IPS-18c (cell line): ENCODE measurements at regions not wholly inside any gene's neighbourhood (a gene's known extent, or its start where the extent isn't known, plus 50 kb on each side); places are given as distances from the start of the nearest gene placed in this dataset.
"Not testable (repeated sequence)": the region's sequence is repeated elsewhere in the genome, so short reads cannot be mapped to it uniquely, and the experiment has no call there.

Experiments used
- H3K4me3 ChIP-seq: 2 replicates; pipeline ENCODE4 v1.7.0; 2013; ENCODE audit warnings: low read depth, mild to moderate bottlenecking, low read length, moderate library complexity; ENCODE audit not compliant: insufficient read depth
- H3K9me3 ChIP-seq: one replicate; pipeline ENCODE4 v1.6.1; 2013; ENCODE audit warnings: mild to moderate bottlenecking, low read length, moderate library complexity; ENCODE audit not compliant: control insufficient read depth, insufficient read depth

GRCh38 chr17:53560953-53561352, 261.8 kb upstream of the KIF2B start:
- Histone ChIP-seq H3K9me3 (no peaks in the 10 kb centered on the region), H3K4me3 (no peak overlapping the region)

DNA sequence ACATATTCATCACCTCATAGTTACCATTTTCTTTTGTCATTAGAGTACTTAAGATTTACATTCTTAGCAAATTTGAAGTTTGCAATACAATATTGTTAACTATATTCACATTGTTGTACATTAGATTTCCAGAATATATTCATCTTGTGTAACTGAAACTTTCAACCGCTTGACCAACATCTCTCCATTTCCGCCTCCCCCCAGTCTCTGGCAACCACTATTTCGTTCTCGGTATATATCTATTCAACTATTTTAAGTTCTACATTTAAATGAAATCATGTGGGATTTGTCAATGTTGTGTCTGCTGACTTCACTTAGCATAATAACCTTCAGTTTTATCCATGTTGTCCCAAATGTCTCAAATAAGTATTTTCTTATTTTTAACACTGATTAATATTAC, 274.5 kb upstream of the KIF2B start:
- Histone ChIP-seq H3K4me3 (no peak overlapping the region), H3K9me3 (no peaks in the 10 kb centered on the region)

GRCh38 chr17:53543472-53543871, 279.3 kb upstream of the KIF2B start:
- Histone ChIP-seq H3K9me3 (no peaks in the 10 kb centered on the region), H3K4me3 (no peak overlapping the region)

DNA sequence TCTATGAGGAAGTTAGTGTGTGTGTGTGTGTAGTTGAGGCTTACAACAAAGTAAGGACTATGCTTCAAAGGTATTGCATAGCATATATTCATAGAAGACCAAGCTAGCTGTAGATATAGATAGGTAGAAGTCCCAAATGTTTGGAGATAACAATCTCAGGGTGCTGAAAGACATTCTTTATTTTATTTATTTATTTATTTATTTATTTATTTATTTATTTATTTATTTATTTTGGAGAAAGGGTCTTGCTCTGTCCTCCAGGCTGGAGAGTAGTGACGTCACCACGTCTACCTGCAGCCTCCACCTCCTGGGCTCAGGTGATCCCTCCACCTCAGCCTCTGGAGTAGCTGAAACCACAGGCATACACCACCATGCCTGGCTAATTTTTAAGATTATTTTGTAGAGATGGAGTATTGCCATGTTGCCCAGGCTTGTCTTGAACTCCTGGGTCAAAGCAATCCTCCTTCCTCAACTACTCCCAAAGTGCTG, 284.6 kb upstream of the KIF2B start:
- no peak overlapping the region for H3K4me3 ChIP-seq
- no peaks in the 10 kb centered on the region for H3K9me3 ChIP-seq

DNA sequence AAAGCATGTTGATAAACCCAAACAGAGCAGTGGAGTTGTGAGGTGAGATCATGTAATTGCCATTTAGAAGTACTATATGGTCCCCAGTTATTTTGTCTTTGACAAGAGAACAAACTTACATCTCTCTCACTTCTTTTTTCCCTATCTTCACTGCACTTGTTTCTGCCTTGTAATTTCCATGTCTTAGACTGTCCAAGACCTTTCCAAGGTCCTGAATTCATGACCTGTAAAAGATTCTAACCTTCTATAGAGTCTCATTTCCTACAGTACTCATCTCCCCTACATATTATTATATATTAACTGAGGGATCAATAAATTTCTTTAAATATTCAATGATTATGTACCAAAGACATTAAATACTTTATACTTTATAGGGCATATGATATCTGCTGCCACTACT, 295.3 kb upstream of the KIF2B start:
- no peaks in the 10 kb centered on the region for H3K9me3 ChIP-seq
- H3K4me3 ChIP-seq, result no peak overlapping the region

DNA sequence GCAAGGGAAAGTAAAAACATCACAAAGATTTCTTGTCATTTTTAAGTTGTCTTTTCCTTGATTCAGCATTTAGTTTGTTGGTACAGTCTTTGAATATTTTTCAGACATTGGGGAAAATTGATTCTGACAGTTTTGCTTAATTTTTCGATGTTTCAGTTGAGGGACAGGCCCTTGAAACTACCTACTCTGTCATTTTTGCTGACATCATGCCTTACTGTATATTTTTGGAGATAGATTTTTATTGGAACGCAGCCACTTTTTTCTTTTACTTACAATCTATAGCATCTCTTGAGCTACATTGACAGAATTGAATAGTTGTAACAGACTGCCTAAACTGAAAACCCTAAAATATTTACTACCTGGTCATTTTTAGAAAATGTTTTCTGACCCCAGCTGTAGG, 297.1 kb upstream of the KIF2B start:
- no peak overlapping the region for H3K4me3 ChIP-seq
- H3K9me3 ChIP-seq, result no peaks in the 10 kb centered on the region

- no peak overlapping the region for H3K4me3 ChIP-seq
- H3K9me3 ChIP-seq, result no peaks in the 10 kb centered on the region
Measured at GRCh38 chr17:53516636-53517035, 306.1 kb upstream of the KIF2B start.

- H3K9me3 ChIP-seq, result no peaks in the 10 kb centered on the region
- no peak overlapping the region for H3K4me3 ChIP-seq
Measured at GRCh38 chr17:53499277-53499676, 323.4 kb upstream of the KIF2B start.

DNA sequence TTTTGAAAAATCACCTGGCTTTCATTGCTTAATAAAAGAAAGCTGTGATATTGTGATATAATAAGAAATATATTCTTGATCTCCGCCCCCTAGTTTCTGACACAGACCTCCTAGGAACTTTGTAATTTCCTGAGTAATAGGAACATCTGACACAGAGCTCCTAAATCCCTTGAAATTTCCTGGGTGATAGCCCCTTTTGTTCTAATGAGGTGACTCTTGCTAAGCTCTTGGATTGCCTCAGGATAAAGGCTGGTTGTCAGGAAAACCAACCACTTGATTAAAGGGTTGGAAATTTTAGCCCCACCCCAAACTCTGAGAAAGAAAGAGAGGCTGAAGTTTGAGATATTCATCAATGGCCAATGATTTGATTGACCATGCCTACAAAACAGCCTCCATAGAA, 326.4 kb upstream of the KIF2B start:
- H3K4me3 ChIP-seq, result no peak overlapping the region
- H3K9me3 ChIP-seq, result no peaks in the 10 kb centered on the region

DNA sequence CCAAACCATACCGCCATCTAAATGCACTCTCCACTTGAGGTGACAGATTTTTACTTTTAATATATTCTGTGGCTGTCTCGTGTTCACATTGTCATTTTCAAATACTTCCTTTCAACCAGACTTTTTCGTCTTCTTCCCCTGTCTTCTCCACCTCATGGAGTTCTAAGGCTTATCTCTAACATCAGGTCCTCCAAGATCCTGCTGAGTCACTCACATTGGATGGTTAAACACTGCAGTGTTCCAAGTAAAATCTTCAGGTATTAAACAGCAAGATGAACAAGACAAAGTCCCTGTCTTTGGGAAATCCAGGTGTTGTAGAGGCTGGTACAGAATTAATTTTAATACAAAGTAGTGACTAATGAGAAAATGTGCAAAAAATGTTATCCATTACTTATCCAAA, 330.2 kb upstream of the KIF2B start:
- H3K4me3 ChIP-seq, result no peak overlapping the region
- H3K9me3 ChIP-seq, result no peaks in the 10 kb centered on the region

GRCh38 chr17:53490447-53490968, 332.2 kb upstream of the KIF2B start:
- H3K9me3 ChIP-seq, result no peaks in the 10 kb centered on the region

GRCh38 chr17:53483704-53484103, 339.0 kb upstream of the KIF2B start:
- Histone ChIP-seq H3K4me3 (no peak overlapping the region), H3K9me3 (no peaks in the 10 kb centered on the region)

More at GRCh38 chr17:53490447-53490968, 332.2 kb upstream of the KIF2B start:
- no peak overlapping the region for H3K4me3 ChIP-seq

GRCh38 chr17:53475002-53475401, 347.7 kb upstream of the KIF2B start:
- H3K4me3 ChIP-seq, result no peak overlapping the region
- H3K9me3 ChIP-seq, result no peaks in the 10 kb centered on the region

DNA sequence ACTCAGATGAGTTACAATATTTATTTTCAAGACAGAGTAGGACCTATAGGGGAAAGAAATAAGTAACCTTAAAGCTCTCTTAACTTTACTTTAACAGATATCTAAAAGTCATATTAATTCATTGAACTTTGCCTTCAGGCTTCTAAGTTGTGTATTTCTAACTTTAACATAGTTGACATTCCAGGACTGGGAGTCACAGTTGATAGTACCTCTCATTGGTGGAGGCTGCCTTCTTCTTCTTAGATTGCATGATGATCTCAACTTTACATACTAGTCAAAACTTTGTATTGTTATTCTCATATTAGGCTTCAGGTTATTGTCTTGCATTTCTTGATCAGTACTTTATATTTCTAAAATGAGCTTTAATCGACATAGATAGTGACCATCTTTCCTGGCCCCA, 350.1 kb upstream of the KIF2B start:
- Histone ChIP-seq H3K9me3 (no peaks in the 10 kb centered on the region), H3K4me3 (no peak overlapping the region)

- Histone ChIP-seq H3K4me3 (no peak overlapping the region), H3K9me3 (no peaks in the 10 kb centered on the region)
Measured at GRCh38 chr17:53471514-53471913, 351.2 kb upstream of the KIF2B start.

DNA sequence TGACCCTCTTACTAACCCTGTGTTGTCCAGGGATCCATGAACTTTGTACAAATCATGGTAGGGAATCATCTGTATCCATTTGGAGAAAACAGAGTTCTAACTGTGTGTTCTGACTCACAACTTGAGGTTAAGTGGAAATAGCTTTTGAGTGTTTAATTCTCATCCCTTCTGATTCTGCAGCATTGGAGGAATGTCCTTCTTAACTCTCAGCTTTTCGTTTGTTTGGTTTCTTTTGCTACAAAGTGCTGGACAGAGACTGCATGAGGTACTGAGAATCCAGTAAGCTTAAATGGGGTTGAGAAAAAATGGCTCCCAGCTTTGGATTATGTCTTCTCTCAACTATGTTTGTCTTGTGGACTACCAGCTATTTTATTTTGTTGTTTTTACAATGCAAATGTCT, 352.1 kb upstream of the KIF2B start:
- H3K9me3 ChIP-seq, result no peaks in the 10 kb centered on the region
- H3K4me3 ChIP-seq, result no peak overlapping the region

GRCh38 chr17:53466733-53467132, 356.0 kb upstream of the KIF2B start:
- H3K4me3 ChIP-seq, result no peak overlapping the region

DNA sequence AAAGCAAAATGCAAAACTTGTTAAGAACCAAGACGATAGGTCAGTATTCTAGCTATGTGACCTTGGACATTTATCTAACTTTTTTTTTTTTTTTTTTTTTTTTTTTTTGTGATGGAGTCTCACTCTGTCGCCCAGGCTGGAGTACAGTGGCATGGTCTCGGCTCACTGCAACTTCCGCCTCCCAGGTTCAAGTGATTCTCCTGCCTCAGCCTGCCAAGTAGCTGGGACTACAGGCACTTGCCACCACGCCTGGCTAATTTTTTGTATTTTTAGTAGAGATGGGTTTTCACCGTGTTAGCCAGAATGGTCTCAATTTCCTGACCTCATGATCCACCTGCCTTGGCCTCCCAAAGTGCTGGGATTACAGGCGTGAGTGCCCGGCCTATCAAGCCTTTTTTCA, 358.3 kb upstream of the KIF2B start:
- not testable (repeated sequence) for H3K9me3 ChIP-seq

More at GRCh38 chr17:53466733-53467132, 356.0 kb upstream of the KIF2B start:
- H3K9me3 ChIP-seq, result no peaks in the 10 kb centered on the region

GRCh38 chr17:53463363-53463762, 359.4 kb upstream of the KIF2B start:
- Histone ChIP-seq H3K9me3 (peaks cover 2% of the 10 kb centered on the region), H3K4me3 (no peak overlapping the region)

More for the DNA sequence above, 358.3 kb upstream of the KIF2B start:
- not testable (repeated sequence) for H3K4me3 ChIP-seq
